Endodermal cell (in vitro differentiated cells): ENCODE measurements at regions not wholly inside any gene's neighbourhood (a gene's known extent, or its start where the extent isn't known, plus 50 kb on each side); places are given as distances from the start of the nearest gene placed in this dataset.
"Not testable (repeated sequence)": the region's sequence is repeated elsewhere in the genome, so short reads cannot be mapped to it uniquely, and the experiment has no call there.

Source experiments
- DNase-seq: peaks from one replicate; pipeline ENCODE4 v3.0.0-alpha.2; 2017
- H3K27ac ChIP-seq: 2 replicates; pipeline ENCODE4 v1.5.1; 2013; ENCODE audit warnings: mild to moderate bottlenecking, low read depth, low read length, moderate library complexity
- H3K27me3 ChIP-seq: 2 replicates; pipeline ENCODE4 v1.6.1; 2013; ENCODE audit warnings: mild to moderate bottlenecking, low read length, moderate library complexity; ENCODE audit not compliant: insufficient read depth, control insufficient read depth, poor library complexity, severe bottlenecking
- H3K36me3 ChIP-seq: 2 replicates; pipeline ENCODE4 v1.7.0; 2013; ENCODE audit warnings: mild to moderate bottlenecking, low read length, moderate library complexity; ENCODE audit not compliant: control insufficient read depth, insufficient read depth
- H3K4me1 ChIP-seq: one replicate; pipeline ENCODE4 v1.7.0; 2013; ENCODE audit warnings: low read length; ENCODE audit not compliant: control insufficient read depth, insufficient read depth
- H3K4me3 ChIP-seq: 2 replicates; pipeline ENCODE4 v1.5.1; 2013; ENCODE audit warnings: mild to moderate bottlenecking, low read length, moderate library complexity
- H3K9ac ChIP-seq: 2 replicates; pipeline ENCODE4 v1.6.1; 2013; ENCODE audit warnings: mild to moderate bottlenecking, low read length, moderate library complexity; ENCODE audit not compliant: poor library complexity, severe bottlenecking; ENCODE audit errors: extremely low read depth
- H3K9me3 ChIP-seq: 2 replicates; pipeline ENCODE4 v1.6.1; 2013; ENCODE audit warnings: mild to moderate bottlenecking, low read length, moderate library complexity; ENCODE audit not compliant: control insufficient read depth
- H3K27ac Mint-ChIP-seq: 2 replicates; pipeline ENCODE4 v1.8.0; 2020; ENCODE audit warnings: mixed read lengths
- H3K27me3 Mint-ChIP-seq: 2 replicates; pipeline ENCODE4 v1.8.0; 2021; ENCODE audit warnings: mild to moderate bottlenecking, mixed read lengths; ENCODE audit not compliant: insufficient read depth
- H3K36me3 Mint-ChIP-seq: 2 replicates; pipeline ENCODE4 v1.8.0; 2020; ENCODE audit warnings: low read depth, mixed read lengths
- H3K4me1 Mint-ChIP-seq: 2 replicates; pipeline ENCODE4 v1.8.0; 2020; ENCODE audit warnings: mixed read lengths
- H3K4me3 Mint-ChIP-seq: 2 replicates; pipeline ENCODE4 v1.8.0; 2020; ENCODE audit warnings: mild to moderate bottlenecking, moderate library complexity, mixed read lengths
- H3K9me3 Mint-ChIP-seq: 2 replicates; pipeline ENCODE4 v1.8.0; 2020; ENCODE audit warnings: mild to moderate bottlenecking, mixed read lengths
- WGBS, 2 experiments: methylation state at CpG; one replicate each; pipeline versions ENCODE4 v1.1.5 to v1.1.7; 2013; ENCODE audit warnings: missing lambda C conversion rate in 2 of 2, mixed read lengths in 1 of 2; ENCODE audit not compliant: insufficient coverage in 1 of 2, insufficient read length in 1 of 2; 5-methylcytosine and 5-hydroxymethylcytosine counted together
- TF ChIP-seq, protein P1 (sequence below): fragments of 200-600 bp; sonication (generic); conservative IDR thresholded peaks from 2 replicates; pipeline ENCODE4 v1.5.0; 2021; ENCODE audit warnings: antibody characterized with exemption, mild to moderate bottlenecking

DNA sequence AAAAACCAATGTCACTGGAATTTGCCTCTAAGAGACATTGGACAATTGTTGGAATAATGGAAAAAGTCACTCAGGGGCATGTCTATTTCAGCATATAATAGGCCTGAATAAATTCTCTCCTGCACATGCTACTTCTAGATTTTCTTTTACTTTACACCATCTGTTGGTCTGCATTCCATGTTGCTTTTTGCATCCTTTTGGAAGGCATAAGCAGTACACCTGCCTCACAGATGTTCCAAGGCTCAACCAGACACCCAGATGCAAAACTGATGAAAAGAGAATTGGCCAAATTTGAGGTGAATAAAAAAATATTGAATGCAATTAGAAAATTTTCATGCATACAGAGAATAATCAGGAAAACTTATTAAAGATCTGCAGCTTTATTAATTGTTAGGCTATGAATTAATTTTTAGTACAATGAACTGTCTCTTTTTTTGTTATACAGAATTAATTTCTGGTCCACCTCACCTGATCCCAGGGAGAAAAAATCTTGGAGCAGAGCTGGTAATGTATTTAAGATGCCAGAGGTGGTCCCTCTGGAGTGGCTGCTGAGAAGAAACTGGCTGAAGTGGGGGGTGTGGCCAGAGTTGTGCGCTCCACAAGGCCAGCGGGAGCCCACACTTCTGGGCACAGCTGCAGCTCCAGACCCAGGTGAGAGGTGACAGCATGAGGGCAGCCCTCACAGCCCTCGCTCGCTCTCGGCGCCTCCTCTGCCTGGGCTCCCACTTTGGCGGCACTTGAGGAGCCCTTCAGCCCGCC, 778.6 kb downstream of the CDH11 start:
- H3K27me3 ChIP-seq, result no peaks in the 10 kb centered on the region
- 97% methylated on average over 8 of the region's 8 CpGs; no CpG with 5 or more reads in 1 of the 2 experiments for WGBS, 2 experiments
- no peak overlapping the region for H3K4me3 ChIP-seq
- no peaks in the 10 kb centered on the region for H3K9me3 ChIP-seq
- H3K9me3 Mint-ChIP-seq, result peaks cover 18% of the 10 kb centered on the region
- no peak overlapping the region for H3K27ac Mint-ChIP-seq
- no peak for DNase-seq
- H3K36me3 ChIP-seq, result no peaks in the 10 kb centered on the region
- no peaks in the 10 kb centered on the region for H3K4me1 ChIP-seq
- TF ChIP-seq, protein P1, sequence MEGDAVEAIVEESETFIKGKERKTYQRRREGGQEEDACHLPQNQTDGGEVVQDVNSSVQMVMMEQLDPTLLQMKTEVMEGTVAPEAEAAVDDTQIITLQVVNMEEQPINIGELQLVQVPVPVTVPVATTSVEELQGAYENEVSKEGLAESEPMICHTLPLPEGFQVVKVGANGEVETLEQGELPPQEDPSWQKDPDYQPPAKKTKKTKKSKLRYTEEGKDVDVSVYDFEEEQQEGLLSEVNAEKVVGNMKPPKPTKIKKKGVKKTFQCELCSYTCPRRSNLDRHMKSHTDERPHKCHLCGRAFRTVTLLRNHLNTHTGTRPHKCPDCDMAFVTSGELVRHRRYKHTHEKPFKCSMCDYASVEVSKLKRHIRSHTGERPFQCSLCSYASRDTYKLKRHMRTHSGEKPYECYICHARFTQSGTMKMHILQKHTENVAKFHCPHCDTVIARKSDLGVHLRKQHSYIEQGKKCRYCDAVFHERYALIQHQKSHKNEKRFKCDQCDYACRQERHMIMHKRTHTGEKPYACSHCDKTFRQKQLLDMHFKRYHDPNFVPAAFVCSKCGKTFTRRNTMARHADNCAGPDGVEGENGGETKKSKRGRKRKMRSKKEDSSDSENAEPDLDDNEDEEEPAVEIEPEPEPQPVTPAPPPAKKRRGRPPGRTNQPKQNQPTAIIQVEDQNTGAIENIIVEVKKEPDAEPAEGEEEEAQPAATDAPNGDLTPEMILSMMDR, result no peak
- no peak overlapping the region for H3K4me3 Mint-ChIP-seq
- no peaks in the 10 kb centered on the region for H3K36me3 Mint-ChIP-seq
- H3K27ac ChIP-seq, result no peak overlapping the region
- H3K4me1 Mint-ChIP-seq, result no peaks in the 10 kb centered on the region
- no peaks in the 10 kb centered on the region for H3K27me3 Mint-ChIP-seq
- H3K9ac ChIP-seq, result no peak overlapping the region

DNA sequence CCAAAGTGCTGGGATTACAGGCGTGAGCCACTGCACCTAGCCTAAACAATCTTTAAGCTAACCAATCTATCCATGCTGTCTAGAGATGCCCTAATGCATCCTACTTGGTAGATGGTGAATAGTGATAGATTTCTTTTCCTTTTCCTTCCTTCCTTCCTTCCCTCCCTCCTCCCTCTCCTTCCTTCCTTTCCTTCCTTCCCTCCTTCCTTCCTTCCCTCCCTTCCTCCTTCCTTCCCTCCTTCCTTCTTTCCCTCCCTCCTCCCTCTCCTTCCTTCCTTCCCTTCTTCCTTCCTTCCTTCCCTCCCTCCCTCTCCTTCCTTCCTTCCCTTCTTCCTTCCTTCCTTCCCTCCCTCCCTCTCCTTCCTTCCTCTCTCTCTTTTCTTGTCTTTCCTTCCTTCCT, 780.5 kb downstream of the CDH11 start:
- H3K27ac Mint-ChIP-seq, result not testable (repeated sequence)
- peaks cover 18% of the 10 kb centered on the region for H3K9me3 Mint-ChIP-seq

DNA sequence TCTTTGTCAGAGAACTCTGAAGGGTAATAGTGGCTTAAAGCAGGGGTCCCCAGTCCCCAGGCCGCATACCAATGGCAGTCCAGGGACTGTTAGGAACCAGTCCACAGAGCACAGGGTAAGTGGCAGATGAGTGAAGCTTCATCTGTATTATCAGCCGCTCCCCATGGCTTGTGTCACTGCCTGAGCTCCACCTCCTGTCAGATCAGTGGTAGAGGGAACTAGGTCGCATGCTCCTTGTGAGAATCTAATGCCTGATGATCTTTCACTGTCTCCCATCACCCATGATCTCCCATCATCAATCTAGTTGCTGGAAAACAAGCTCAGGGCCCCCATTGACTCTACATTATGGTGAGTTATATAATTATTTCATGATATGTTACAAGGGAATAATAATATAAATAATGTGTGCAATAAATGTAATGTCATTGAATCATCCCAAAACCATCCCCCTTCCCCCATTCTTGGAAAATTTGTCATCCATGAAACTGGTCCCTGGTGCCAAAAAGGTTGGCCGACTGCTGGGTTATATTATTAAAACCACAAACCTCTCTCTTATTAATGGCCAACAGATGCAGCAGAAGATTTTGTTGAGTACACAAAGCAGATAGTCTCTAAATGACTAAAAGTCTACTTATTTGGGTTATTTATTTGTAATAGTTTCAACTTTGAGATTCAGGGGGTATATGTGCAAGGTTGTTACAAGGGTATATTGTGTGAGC, 782.7 kb downstream of the CDH11 start:
- H3K36me3 Mint-ChIP-seq, result no peaks in the 10 kb centered on the region
- H3K4me1 Mint-ChIP-seq, result no peaks in the 10 kb centered on the region
- Histone ChIP-seq H3K27me3 (no peaks in the 10 kb centered on the region), H3K27ac (no peak overlapping the region), H3K4me1 (no peaks in the 10 kb centered on the region), H3K36me3 (no peaks in the 10 kb centered on the region), H3K9ac (no peak overlapping the region), H3K4me3 (no peak overlapping the region), H3K9me3 (no peaks in the 10 kb centered on the region)
- H3K27ac Mint-ChIP-seq, result no peak overlapping the region
- H3K27me3 Mint-ChIP-seq, result no peaks in the 10 kb centered on the region
- WGBS, 2 experiments, result 88% methylated on average over 4 of the region's 4 CpGs; no CpG with 5 or more reads in 1 of the 2 experiments
- TF ChIP-seq, protein P1, result no peak
- no peak overlapping the region for H3K4me3 Mint-ChIP-seq
- no peak for DNase-seq
- peaks cover 9% of the 10 kb centered on the region for H3K9me3 Mint-ChIP-seq

More for the DNA sequence above, 780.5 kb downstream of the CDH11 start:
- H3K27ac ChIP-seq, H3K36me3 Mint-ChIP-seq, H3K27me3 Mint-ChIP-seq, H3K4me3 Mint-ChIP-seq, H3K9me3 ChIP-seq, H3K4me1 ChIP-seq, H3K9ac ChIP-seq, H3K36me3 ChIP-seq, H3K4me1 Mint-ChIP-seq, H3K4me3 ChIP-seq, H3K27me3 ChIP-seq, DNase-seq: not testable (repeated sequence)
- 90% methylated on average over 1 of the region's 1 CpG; no CpG with 5 or more reads in 1 of the 2 experiments for WGBS, 2 experiments
